ENCODE measurements at regions not wholly inside any gene's neighbourhood (a gene's known extent, or its start where the extent isn't known, plus 50 kb on each side); places are given as distances from the start of the nearest gene placed in this dataset.

DNA sequence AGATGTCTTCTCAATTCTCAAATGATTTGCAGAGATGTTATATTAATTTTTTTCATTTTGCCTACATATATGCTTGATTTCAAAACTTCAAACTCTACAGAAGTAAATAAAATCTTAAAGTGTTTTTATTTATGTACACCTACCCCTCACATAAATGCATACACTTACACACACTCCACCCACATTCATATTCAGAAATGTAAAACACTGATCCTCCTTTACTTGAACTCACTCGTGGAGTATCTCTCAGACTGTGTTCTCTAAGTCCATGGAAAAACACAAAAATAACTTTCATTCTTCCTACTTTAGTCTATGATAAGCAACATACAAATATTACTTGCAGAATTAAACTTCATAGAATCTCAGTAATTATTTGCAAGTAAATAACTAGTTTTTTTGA, 209.1 kb upstream of the RBMS1 start:
- no peak overlapping the region for H3K27ac ChIP-seq
- no peak overlapping the region for H3K4me3 ChIP-seq
- no peak for DNase-seq (ENCODE audit: low spot score)
- TF ChIP-seq, protein P1, sequence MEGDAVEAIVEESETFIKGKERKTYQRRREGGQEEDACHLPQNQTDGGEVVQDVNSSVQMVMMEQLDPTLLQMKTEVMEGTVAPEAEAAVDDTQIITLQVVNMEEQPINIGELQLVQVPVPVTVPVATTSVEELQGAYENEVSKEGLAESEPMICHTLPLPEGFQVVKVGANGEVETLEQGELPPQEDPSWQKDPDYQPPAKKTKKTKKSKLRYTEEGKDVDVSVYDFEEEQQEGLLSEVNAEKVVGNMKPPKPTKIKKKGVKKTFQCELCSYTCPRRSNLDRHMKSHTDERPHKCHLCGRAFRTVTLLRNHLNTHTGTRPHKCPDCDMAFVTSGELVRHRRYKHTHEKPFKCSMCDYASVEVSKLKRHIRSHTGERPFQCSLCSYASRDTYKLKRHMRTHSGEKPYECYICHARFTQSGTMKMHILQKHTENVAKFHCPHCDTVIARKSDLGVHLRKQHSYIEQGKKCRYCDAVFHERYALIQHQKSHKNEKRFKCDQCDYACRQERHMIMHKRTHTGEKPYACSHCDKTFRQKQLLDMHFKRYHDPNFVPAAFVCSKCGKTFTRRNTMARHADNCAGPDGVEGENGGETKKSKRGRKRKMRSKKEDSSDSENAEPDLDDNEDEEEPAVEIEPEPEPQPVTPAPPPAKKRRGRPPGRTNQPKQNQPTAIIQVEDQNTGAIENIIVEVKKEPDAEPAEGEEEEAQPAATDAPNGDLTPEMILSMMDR (IDR thresholded peaks at IDR 0.05): no peak

DNA sequence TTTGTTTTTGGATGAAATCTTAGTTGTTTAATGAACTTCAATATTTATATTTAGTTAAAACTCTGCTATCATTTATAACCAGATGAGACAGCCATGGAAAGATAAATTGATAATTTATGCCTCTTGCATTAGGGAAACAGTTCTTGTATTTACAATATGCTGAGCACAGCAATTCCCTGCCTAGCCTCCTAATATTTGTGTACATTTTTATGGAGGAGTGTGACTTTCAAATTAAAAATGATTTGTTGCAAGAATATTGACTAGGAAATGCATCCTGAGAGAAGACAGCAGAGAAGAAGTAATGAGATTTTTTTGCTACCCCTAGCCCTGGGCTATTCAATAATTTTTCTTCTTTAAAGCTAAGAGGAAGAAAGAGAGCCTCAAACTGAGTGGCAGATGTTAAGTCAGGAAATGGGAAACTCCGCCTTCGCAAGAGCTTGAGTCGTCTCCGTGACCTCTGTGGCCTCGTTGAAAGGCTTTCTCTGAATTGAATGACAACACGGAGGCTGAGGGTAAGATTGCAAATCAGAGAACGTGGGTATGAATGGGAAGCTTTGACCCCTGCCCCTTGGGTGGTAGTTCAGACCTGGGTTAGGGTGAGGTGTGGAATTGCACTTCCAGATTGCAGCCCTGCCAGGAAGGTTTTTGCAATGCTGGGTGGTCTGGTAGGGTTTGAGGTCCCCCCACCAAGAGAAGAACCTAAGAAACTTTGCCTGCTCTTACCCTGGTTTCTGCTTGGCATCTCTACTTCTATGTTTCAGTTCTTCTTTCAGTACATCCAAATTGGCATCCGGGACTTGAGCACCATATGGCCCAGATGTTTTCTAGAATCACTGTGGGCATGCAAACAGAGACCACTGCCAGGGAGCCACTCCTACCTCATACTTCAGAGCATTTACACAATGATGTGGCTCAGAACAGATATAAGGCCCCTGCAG, 210.3 kb upstream of the RBMS1 start:
- Histone ChIP-seq H3K27ac (no peak overlapping the region), H3K4me3 (no peak overlapping the region)
- TF ChIP-seq, protein P1 (IDR thresholded peaks at IDR 0.05): no peak
- no peak for DNase-seq (ENCODE audit: low spot score)

DNA sequence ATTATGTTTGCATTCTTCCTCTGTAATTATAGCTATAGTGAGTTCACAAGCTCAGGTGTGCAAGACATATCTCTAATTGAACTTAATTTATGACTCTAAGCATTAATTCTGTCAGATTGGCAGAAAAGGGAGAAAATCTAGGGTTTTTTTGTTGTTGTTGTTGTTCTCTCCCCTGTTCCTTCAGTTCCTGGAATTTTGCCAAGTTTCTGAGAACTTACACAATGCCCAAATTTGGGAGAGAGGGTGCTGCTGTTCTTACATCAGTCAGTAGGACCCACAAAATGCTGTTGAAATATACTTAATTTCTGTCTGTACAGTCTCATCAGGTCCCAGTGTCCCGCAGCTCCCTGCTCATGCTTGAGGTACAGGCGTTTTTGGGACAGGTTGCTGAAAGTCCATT, 221.8 kb upstream of the RBMS1 start:
- H3K4me3 ChIP-seq: no peak overlapping the region
- H3K27ac ChIP-seq: no peak overlapping the region
- DNase-seq (ENCODE audit: low spot score): no peak
- TF ChIP-seq, protein P1 (IDR thresholded peaks at IDR 0.05): no peak

DNA sequence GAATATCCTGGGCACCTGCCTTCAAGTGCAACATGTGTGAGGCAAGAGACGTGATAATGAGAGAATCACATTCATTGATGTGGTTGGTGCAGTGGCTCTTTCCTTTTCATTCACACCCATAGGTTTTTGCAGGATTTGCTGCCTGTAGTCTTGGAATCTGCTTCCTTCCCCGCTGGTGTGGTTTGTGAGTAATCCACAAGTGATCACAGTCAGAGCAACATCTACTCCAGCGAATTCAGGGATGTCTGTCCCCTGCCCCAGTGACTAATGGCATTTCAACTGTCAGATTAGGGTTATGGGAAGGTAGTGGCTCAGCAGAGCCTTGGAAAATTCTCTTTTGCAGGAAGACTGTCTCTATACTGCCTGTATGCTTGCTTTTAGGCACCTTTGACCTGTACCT, 225.5 kb upstream of the RBMS1 start:
- no peak overlapping the region for H3K27ac ChIP-seq
- H3K4me3 ChIP-seq: no peak overlapping the region
- TF ChIP-seq, protein P1 (IDR thresholded peaks at IDR 0.05): no peak
- no peak for DNase-seq (ENCODE audit: low spot score)

DNA sequence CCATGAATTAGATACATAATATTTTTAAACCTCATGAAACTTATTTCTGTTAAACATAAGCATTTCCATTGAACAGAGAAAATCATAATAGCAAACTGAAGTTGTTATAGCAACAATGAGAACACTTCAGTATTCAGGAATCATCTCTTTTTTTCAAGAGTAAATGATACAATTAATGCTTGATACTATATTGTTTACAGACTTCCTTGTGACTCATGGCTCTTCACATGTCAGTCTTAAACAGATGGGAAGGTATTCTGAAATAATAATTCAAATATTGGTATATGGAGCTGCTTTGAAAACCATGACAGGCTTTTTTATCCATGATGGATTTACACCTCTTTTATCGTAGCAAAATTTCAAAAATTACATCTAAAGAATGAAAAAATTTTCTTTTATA, 226.5 kb upstream of the RBMS1 start:
- Histone ChIP-seq H3K4me3 (no peak overlapping the region), H3K27ac (no peak overlapping the region)
- no peak for DNase-seq (ENCODE audit: low spot score)
- TF ChIP-seq, protein P1 (IDR thresholded peaks at IDR 0.05): no peak

DNA sequence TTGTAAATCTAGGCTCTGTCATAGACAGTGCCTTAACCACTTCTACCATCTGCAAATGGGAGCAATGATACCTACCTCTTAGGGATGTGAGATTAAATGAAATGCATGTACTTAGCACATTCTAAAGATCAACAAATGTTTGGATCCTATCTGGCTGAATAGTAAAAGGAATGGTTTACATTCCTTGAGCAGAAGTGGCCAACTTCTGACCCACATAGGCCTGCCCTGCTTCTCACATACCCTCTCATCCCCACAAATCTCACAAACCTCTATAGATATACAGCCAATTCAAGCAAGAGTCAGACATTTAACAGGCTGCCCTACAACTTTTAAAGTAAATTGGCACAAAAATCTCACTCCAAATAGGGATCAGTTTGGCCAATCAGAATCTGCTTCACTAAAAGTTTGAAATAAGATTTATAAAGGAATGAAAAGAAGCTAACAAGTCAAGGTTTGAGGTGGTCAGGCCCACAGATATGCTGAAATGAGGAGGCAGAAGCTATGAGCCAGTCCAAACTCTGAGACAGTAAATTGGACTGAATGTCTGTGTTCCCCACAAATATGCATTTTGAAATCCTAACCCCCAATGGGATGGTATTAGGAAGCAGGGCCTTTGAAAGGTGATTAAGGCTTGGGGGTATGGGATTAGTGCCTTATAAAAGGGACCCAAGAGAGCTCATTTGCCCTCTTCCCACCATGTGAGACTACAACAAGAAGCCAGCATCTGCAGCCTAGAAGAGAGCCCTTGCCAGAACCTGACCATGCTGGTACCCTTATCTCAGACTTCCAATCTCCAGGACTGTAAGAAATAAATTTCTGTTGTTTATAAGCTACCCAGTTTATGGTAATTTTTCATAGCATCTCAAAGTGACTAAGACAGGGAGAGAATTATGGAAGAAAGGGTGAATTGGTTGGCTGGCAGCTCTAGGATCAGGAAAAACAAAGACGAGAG, 227.8 kb upstream of the RBMS1 start:
- Histone ChIP-seq H3K4me3 (no peak overlapping the region), H3K27ac (no peak overlapping the region)
- TF ChIP-seq, protein P1 (IDR thresholded peaks at IDR 0.05): no peak
- no peak for DNase-seq (ENCODE audit: low spot score)

All from coronary artery (tissue), 2 donors.